ENCODE measurements at regions not wholly inside any gene's neighbourhood (a gene's known extent, or its start where the extent isn't known, plus 50 kb on each side); places are given as distances from the start of the nearest gene placed in this dataset.

DNA sequence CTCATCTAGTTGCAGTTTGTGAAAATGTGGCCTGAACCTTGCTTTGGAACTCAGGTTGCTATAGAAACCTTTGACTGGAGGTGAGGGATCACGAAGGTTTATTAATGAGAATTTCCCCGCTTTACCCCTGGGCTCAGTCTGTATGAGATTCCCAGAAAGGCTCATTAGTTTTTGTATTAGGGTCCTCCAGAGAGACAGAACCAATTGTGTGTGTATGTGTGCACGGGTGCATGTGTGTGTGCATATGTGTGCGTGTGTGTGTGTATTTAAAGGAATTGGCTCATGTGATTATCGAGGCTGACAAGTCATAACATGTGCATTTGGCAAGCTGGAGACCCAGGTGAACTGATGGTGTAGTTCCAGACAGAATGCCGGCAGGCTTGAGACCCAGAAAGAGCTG is 113.8 kb upstream of the DLX2 start:
- TF ChIP-seq, protein P1, sequence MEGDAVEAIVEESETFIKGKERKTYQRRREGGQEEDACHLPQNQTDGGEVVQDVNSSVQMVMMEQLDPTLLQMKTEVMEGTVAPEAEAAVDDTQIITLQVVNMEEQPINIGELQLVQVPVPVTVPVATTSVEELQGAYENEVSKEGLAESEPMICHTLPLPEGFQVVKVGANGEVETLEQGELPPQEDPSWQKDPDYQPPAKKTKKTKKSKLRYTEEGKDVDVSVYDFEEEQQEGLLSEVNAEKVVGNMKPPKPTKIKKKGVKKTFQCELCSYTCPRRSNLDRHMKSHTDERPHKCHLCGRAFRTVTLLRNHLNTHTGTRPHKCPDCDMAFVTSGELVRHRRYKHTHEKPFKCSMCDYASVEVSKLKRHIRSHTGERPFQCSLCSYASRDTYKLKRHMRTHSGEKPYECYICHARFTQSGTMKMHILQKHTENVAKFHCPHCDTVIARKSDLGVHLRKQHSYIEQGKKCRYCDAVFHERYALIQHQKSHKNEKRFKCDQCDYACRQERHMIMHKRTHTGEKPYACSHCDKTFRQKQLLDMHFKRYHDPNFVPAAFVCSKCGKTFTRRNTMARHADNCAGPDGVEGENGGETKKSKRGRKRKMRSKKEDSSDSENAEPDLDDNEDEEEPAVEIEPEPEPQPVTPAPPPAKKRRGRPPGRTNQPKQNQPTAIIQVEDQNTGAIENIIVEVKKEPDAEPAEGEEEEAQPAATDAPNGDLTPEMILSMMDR (IDR thresholded peaks at IDR 0.05): no peak
- TF ChIP-seq EP300 (IDR thresholded peaks at IDR 0.05) (no peak), POLR2A (IDR thresholded peaks at IDR 0.05) (no peak)
